Astrocyte (in vitro differentiated cells and primary cell): ENCODE measurements at regions not wholly inside any gene's neighbourhood (a gene's known extent, or its start where the extent isn't known, plus 50 kb on each side); places are given as distances from the start of the nearest gene placed in this dataset.

Source experiments
- DNase-seq: peaks from one replicate; pipeline ENCODE4 v3.0.0-alpha.2; 2010; ENCODE audit warnings: low read depth
- FAIRE-seq: peaks from 2 replicates; lab custom pipeline; 2011; peaks lifted over from hg19 to GRCh38; lab: Jason Lieb, UNC
- H2AFZ ChIP-seq: 2 replicates; pipeline ENCODE4 v1.6.0; 2012; ENCODE audit warnings: low read depth, low read length, inconsistent platforms
- H3K27ac ChIP-seq: 2 replicates; pipeline ENCODE4 v1.5.1; 2011; ENCODE audit warnings: low read depth, low read length, inconsistent platforms
- H3K27me3 ChIP-seq: 2 replicates; pipeline ENCODE4 v1.6.0; 2011; ENCODE audit warnings: low read length, inconsistent platforms; ENCODE audit not compliant: insufficient read depth
- H3K36me3 ChIP-seq: 2 replicates; pipeline ENCODE4 v1.5.1; 2011; ENCODE audit warnings: low read length, inconsistent platforms; ENCODE audit not compliant: insufficient read depth
- H3K4me1 ChIP-seq: 2 replicates; pipeline ENCODE4 v1.5.1; 2011; ENCODE audit warnings: low read length, inconsistent platforms; ENCODE audit not compliant: insufficient read depth
- H3K4me2 ChIP-seq: 2 replicates; pipeline ENCODE4 v1.6.0; 2012; ENCODE audit warnings: low read length, inconsistent platforms
- H3K4me3 ChIP-seq: 2 replicates; pipeline ENCODE4 v1.5.1; 2011; ENCODE audit warnings: low read depth, mild to moderate bottlenecking, low read length, inconsistent platforms; ENCODE audit not compliant: insufficient read depth
- H3K79me2 ChIP-seq: 2 replicates; pipeline ENCODE4 v1.6.0; 2012; ENCODE audit warnings: mild to moderate bottlenecking, low read length, inconsistent platforms; ENCODE audit not compliant: insufficient read depth
- H3K9ac ChIP-seq: 2 replicates; pipeline ENCODE4 v1.6.0; 2012; ENCODE audit warnings: mild to moderate bottlenecking, low read length, inconsistent platforms
- H3K9me3 ChIP-seq: 2 replicates; pipeline ENCODE4 v1.5.1; 2012; ENCODE audit warnings: low read depth, mild to moderate bottlenecking, low read length, inconsistent platforms; ENCODE audit not compliant: insufficient read depth
- H4K20me1 ChIP-seq: 2 replicates; pipeline ENCODE4 v1.6.0; 2012; ENCODE audit warnings: low read length, inconsistent platforms; ENCODE audit not compliant: insufficient read depth
- H3K27ac Mint-ChIP-seq: one replicate; pipeline ENCODE4 v1.8.0; 2021; ENCODE audit warnings: mild to moderate bottlenecking, mixed read lengths; ENCODE audit not compliant: unreplicated experiment
- H3K27me3 Mint-ChIP-seq: one replicate; pipeline ENCODE4 v1.8.0; 2021; ENCODE audit warnings: low read depth, mixed read lengths; ENCODE audit not compliant: unreplicated experiment
- H3K36me3 Mint-ChIP-seq: one replicate; pipeline ENCODE4 v1.8.0; 2021; ENCODE audit warnings: low read depth, mixed read lengths; ENCODE audit not compliant: unreplicated experiment
- H3K4me1 Mint-ChIP-seq: one replicate; pipeline ENCODE4 v1.8.0; 2021; ENCODE audit warnings: low read depth, mixed read lengths; ENCODE audit not compliant: unreplicated experiment
- H3K4me3 Mint-ChIP-seq: one replicate; pipeline ENCODE4 v1.8.0; 2021; ENCODE audit warnings: mild to moderate bottlenecking, moderate library complexity, mixed read lengths; ENCODE audit not compliant: unreplicated experiment
- H3K9me3 Mint-ChIP-seq: one replicate; pipeline ENCODE4 v1.8.0; 2021; ENCODE audit warnings: mild to moderate bottlenecking, mixed read lengths; ENCODE audit not compliant: unreplicated experiment
- EZH2 ChIP-seq: IDR thresholded peaks from 2 replicates; pipeline ENCODE4 v1.6.1; 2012; ENCODE audit warnings: mild to moderate bottlenecking, low read length, inconsistent platforms; ENCODE audit not compliant: insufficient read depth
- TF ChIP-seq, protein P1 (sequence below): IDR thresholded peaks from 2 replicates; pipeline ENCODE4 v1.5.1; 2011; ENCODE audit warnings: low read depth, mild to moderate bottlenecking, inconsistent platforms, low read length, moderate library complexity; ENCODE audit not compliant: insufficient read depth

GRCh38 chrX:99033226-99033901 lies 1376.7 kb downstream of the PCDH19 start:
- Histone ChIP-seq H3K36me3 (no peaks in the 10 kb centered on the region), H3K9ac (no peak overlapping the region), H3K4me1 (no peaks in the 10 kb centered on the region), H3K79me2 (no peaks in the 10 kb centered on the region), H3K4me3 (no peak overlapping the region), H3K27ac (no peak overlapping the region), H3K27me3 (no peaks in the 10 kb centered on the region), H4K20me1 (no peaks in the 10 kb centered on the region), H2AFZ (no peak overlapping the region), H3K4me2 (no peak overlapping the region), H3K9me3 (no peaks in the 10 kb centered on the region)
- TF ChIP-seq, protein P1, sequence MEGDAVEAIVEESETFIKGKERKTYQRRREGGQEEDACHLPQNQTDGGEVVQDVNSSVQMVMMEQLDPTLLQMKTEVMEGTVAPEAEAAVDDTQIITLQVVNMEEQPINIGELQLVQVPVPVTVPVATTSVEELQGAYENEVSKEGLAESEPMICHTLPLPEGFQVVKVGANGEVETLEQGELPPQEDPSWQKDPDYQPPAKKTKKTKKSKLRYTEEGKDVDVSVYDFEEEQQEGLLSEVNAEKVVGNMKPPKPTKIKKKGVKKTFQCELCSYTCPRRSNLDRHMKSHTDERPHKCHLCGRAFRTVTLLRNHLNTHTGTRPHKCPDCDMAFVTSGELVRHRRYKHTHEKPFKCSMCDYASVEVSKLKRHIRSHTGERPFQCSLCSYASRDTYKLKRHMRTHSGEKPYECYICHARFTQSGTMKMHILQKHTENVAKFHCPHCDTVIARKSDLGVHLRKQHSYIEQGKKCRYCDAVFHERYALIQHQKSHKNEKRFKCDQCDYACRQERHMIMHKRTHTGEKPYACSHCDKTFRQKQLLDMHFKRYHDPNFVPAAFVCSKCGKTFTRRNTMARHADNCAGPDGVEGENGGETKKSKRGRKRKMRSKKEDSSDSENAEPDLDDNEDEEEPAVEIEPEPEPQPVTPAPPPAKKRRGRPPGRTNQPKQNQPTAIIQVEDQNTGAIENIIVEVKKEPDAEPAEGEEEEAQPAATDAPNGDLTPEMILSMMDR = no peak
- no peak for TF ChIP-seq EZH2
- Mint-ChIP-seq H3K4me3 (no peak overlapping the region), H3K9me3 (no peaks in the 10 kb centered on the region), H3K27me3 (no peaks in the 10 kb centered on the region), H3K36me3 (no peaks in the 10 kb centered on the region), H3K27ac (no peak overlapping the region), H3K4me1 (no peaks in the 10 kb centered on the region)
- DNase-seq (no peak), FAIRE-seq (peak; percentile 43)

DNA sequence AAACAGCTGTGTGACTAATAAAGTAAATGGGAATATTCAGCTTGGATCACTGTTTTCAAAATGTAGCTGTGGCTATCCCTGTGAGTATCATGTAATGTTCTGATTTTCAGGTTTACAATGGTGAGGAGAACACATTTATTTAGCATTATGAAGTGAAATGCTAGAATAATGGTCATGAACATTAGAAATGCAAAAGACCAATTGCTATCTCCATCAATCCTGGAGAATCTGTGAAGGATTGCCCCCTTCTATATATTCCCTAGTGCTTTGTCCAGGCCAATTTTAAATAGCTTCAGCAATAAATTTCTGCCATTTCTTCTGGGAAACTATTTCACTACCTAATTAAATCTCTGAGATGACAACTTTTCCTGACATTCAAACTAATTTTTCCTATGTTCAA lies 1399.1 kb downstream of the PCDH19 start:
- H3K4me1 ChIP-seq = no peaks in the 10 kb centered on the region
- FAIRE-seq (peak; percentile 45), DNase-seq (no peak)
- H3K79me2 ChIP-seq = no peaks in the 10 kb centered on the region
- no peaks in the 10 kb centered on the region for H4K20me1 ChIP-seq
- Mint-ChIP-seq H3K4me3 (no peak overlapping the region), H3K27me3 (no peaks in the 10 kb centered on the region), H3K27ac (no peak overlapping the region), H3K36me3 (no peaks in the 10 kb centered on the region), H3K9me3 (peaks cover 5% of the 10 kb centered on the region), H3K4me1 (no peaks in the 10 kb centered on the region)
- no peaks in the 10 kb centered on the region for H3K27me3 ChIP-seq
- H3K4me2 ChIP-seq = no peak overlapping the region
- H2AFZ ChIP-seq = no peak overlapping the region
- no peak overlapping the region for H3K9ac ChIP-seq
- H3K36me3 ChIP-seq = no peaks in the 10 kb centered on the region
- H3K4me3 ChIP-seq = no peak overlapping the region
- no peak for TF ChIP-seq EZH2
- TF ChIP-seq, protein P1 = no peak
- H3K27ac ChIP-seq = no peak overlapping the region
- no peaks in the 10 kb centered on the region for H3K9me3 ChIP-seq

DNA sequence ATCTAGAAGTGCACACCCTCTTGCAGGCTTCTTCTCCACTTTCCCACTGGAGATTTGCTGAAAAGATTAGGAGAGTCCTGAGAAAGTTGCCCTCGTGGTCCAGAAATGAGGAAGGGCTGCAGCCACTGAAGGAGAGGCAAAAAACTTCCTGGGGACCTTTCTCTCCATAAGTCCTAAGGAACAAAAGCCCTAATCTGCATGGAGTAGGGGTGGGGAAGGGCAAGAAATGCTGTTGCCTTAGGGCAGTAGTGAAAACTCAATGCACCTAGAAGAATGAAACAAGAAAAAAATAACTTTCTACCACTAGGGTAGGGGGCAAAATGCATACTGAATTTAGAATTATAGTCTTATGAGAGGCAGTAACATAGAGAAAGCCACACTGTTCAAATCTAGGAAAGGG lies 1408.8 kb downstream of the PCDH19 start:
- H3K9me3 Mint-ChIP-seq = peaks cover 2% of the 10 kb centered on the region
- Histone ChIP-seq H3K27me3 (no peaks in the 10 kb centered on the region), H3K4me1 (no peaks in the 10 kb centered on the region), H3K27ac (no peak overlapping the region), H4K20me1 (no peaks in the 10 kb centered on the region), H3K4me3 (no peak overlapping the region), H3K9ac (no peak overlapping the region), H3K9me3 (no peaks in the 10 kb centered on the region), H2AFZ (no peak overlapping the region), H3K4me2 (no peak overlapping the region), H3K36me3 (no peaks in the 10 kb centered on the region), H3K79me2 (no peaks in the 10 kb centered on the region)
- no peaks in the 10 kb centered on the region for H3K4me1 Mint-ChIP-seq
- no peak for TF ChIP-seq EZH2
- TF ChIP-seq, protein P1 = no peak
- no peaks in the 10 kb centered on the region for H3K36me3 Mint-ChIP-seq
- DNase-seq (no peak), FAIRE-seq (no peak)
- H3K4me3 Mint-ChIP-seq = no peak overlapping the region
- no peak overlapping the region for H3K27ac Mint-ChIP-seq
- no peaks in the 10 kb centered on the region for H3K27me3 Mint-ChIP-seq
